Gastrocnemius medialis (tissue), 4 donors: ENCODE measurements at regions not wholly inside any gene's neighbourhood (a gene's known extent, or its start where the extent isn't known, plus 50 kb on each side); places are given as distances from the start of the nearest gene placed in this dataset.

Experiments used
- ATAC-seq, 2 donors: fragments of 150-250 bp; one replicate each; pipeline ENCODE4 v1.9.1; 2016
- DNase-seq, 2 donors: peaks; one replicate each; pipeline ENCODE4 v3.0.0-alpha.2; 2019
- H3K27ac ChIP-seq, 4 donors: fragments of 200-600 bp; sonication (generic); 1 replicate in 1 of 4; 2 replicates in 3 of 4; pipeline ENCODE4 v1.5.1; 2016 to 2018; ENCODE audit warnings: mild to moderate bottlenecking in 2 of 4, moderate library complexity in 1 of 4
- H3K27me3 ChIP-seq, 3 donors: fragments of 200-600 bp; sonication (generic) in 2 of 3; 1 replicate in 1 of 3; 2 replicates in 2 of 3; pipeline versions ENCODE4 v1.5.1 to v1.6.0; 2016 to 2019; ENCODE audit warnings: mild to moderate bottlenecking in 1 of 3, moderate library complexity in 1 of 3
- H3K36me3 ChIP-seq, 2 donors: fragments of 200-600 bp; sonication (generic) in 1 of 2; one replicate each; pipeline ENCODE4 v1.5.1; 2017 to 2018
- H3K4me1 ChIP-seq, 2 donors: fragments of 200-600 bp; sonication (generic) in 1 of 2; one replicate each; pipeline ENCODE4 v1.5.1; 2016 to 2017; ENCODE audit warnings: mild to moderate bottlenecking in 2 of 2
- H3K4me3 ChIP-seq, 4 donors: fragments of 200-600 bp; sonication (generic) in 3 of 4; 1 replicate in 1 of 4; 2 replicates in 3 of 4; pipeline ENCODE4 v1.5.1; 2016 to 2019; ENCODE audit warnings: mild to moderate bottlenecking in 2 of 4
- H3K9me3 ChIP-seq, 3 donors: fragments of 200-600 bp; sonication (generic) in 2 of 3; 1 replicate in 1 of 3; 2 replicates in 2 of 3; pipeline ENCODE4 v1.5.1; 2016 to 2019
- CTCF ChIP-seq, 5 experiments: fragments of 450-650 bp in 3 of 5; fragments of 200-600 bp in 2 of 5; sonication (generic) in 2 of 5; IDR thresholded peaks in 4 of 5; conservative IDR thresholded peaks in 1 of 5; 1 replicate in 4 of 5; 2 replicates in 1 of 5; pipeline ENCODE4 v1.5.1; 2016 to 2019; ENCODE audit warnings: antibody characterized with exemption in 5 of 5, mild to moderate bottlenecking in 3 of 5, moderate library complexity in 3 of 5
- POLR2A ChIP-seq, 2 donors: fragments of 450-650 bp; IDR thresholded peaks; one replicate each; pipeline ENCODE4 v1.6.1; 2017; ENCODE audit warnings: antibody characterized with exemption in 2 of 2, mild to moderate bottlenecking in 2 of 2, moderate library complexity in 2 of 2
- in situ Hi-C, 4 donors: fragments of 200-750 bp; cut with MboI; loops; one replicate each; pipeline versions ENCODE4 v1.15.0 to v1.8.0; 2017; ENCODE audit warnings: low sequenced_read_pairs in 4 of 4
- intact Hi-C: fragments of 100-400 bp; cut with DNase I; formaldehyde crosslinking; loops from one replicate; pipeline ENCODE4 v1.15.1; 2023; ENCODE audit warnings: low total_unique reads

GRCh38 chr17:74019271-74019670 lies 184.2 kb upstream of the RPL38 start:
- no peaks in the 10 kb centered on the region for H3K9me3 ChIP-seq
- TF ChIP-seq CTCF (IDR thresholded peaks at IDR 0.05 in 4 of 5, conservative IDR thresholded peaks at IDR 0.05 in 1 of 5), result no peak
- no peak for TF ChIP-seq POLR2A (IDR thresholded peaks at IDR 0.05)
- in situ Hi-C loops (no loop called here), intact Hi-C loops (no loop called here)
- ATAC-seq (no peak), DNase-seq (no peak)
- no peak overlapping the region for H3K4me3 ChIP-seq
- no peaks in the 10 kb centered on the region for H3K36me3 ChIP-seq
- no peaks in the 10 kb centered on the region for H3K27me3 ChIP-seq
- no peaks in the 10 kb centered on the region for H3K4me1 ChIP-seq
- H3K27ac ChIP-seq, result no peak overlapping the region

GRCh38 chr17:74019860-74020259 lies 183.6 kb upstream of the RPL38 start:
- no peak overlapping the region for H3K27ac ChIP-seq
- H3K9me3 ChIP-seq, result no peaks in the 10 kb centered on the region
- intact Hi-C loops, result no loop called here
- H3K4me1 ChIP-seq, result no peaks in the 10 kb centered on the region
- no peak overlapping the region for H3K4me3 ChIP-seq
- no peak for TF ChIP-seq POLR2A (IDR thresholded peaks at IDR 0.05)
- TF ChIP-seq CTCF (IDR thresholded peaks at IDR 0.05 in 4 of 5, conservative IDR thresholded peaks at IDR 0.05 in 1 of 5), result no peak
- DNase-seq, result no peak
- in situ Hi-C loops, result no loop called here
- no peaks in the 10 kb centered on the region for H3K36me3 ChIP-seq
- no peak for ATAC-seq
- H3K27me3 ChIP-seq, result no peaks in the 10 kb centered on the region

- in situ Hi-C loops (no loop called here), intact Hi-C loops (no loop called here)
- ATAC-seq (no peak), DNase-seq (no peak)
- Histone ChIP-seq H3K27me3 (no peaks in the 10 kb centered on the region), H3K4me3 (no peak overlapping the region), H3K36me3 (no peaks in the 10 kb centered on the region), H3K9me3 (no peaks in the 10 kb centered on the region), H3K27ac (no peak overlapping the region), H3K4me1 (no peaks in the 10 kb centered on the region)
- TF ChIP-seq POLR2A (IDR thresholded peaks at IDR 0.05) (no peak), CTCF (IDR thresholded peaks at IDR 0.05 in 4 of 5, conservative IDR thresholded peaks at IDR 0.05 in 1 of 5) (no peak)
These were observed 183.0 kb upstream of the RPL38 start for GRCh38 chr17:74020522-74020921.

- intact Hi-C loops, result no loop called here
- no peaks in the 10 kb centered on the region for H3K27me3 ChIP-seq
- H3K4me3 ChIP-seq, result no peak overlapping the region
- DNase-seq, result no peak
- no peaks in the 10 kb centered on the region for H3K4me1 ChIP-seq
- no peak overlapping the region for H3K27ac ChIP-seq
- no peaks in the 10 kb centered on the region for H3K36me3 ChIP-seq
- TF ChIP-seq CTCF (IDR thresholded peaks at IDR 0.05 in 4 of 5, conservative IDR thresholded peaks at IDR 0.05 in 1 of 5), result no peak
- no peak for TF ChIP-seq POLR2A (IDR thresholded peaks at IDR 0.05)
- in situ Hi-C loops, result loop anchor here in 1 of 4 donors (25.0 kb wide), 1 partner anchor 88 kb away; no protein-coding TSS in a partner anchor
- no peak for ATAC-seq
- H3K9me3 ChIP-seq, result no peaks in the 10 kb centered on the region
These were observed 178.5 kb upstream of the RPL38 start for GRCh38 chr17:74024871-74025531.

- Histone ChIP-seq H3K4me1 (no peaks in the 10 kb centered on the region), H3K36me3 (no peaks in the 10 kb centered on the region), H3K27ac (no peak overlapping the region), H3K27me3 (peaks cover 0 to 3% (median 0%) of the 10 kb centered on the region in 3 donors), H3K9me3 (no peaks in the 10 kb centered on the region), H3K4me3 (no peak overlapping the region)
- in situ Hi-C loops, result loop anchor here in 1 of 4 donors (25.0 kb wide), 1 partner anchor 90 kb away; no protein-coding TSS in a partner anchor
- ATAC-seq (no peak), DNase-seq (no peak)
- intact Hi-C loops, result no loop called here
- TF ChIP-seq POLR2A (IDR thresholded peaks at IDR 0.05) (no peak), CTCF (IDR thresholded peaks at IDR 0.05 in 4 of 5, conservative IDR thresholded peaks at IDR 0.05 in 1 of 5) (no peak)
These were observed 176.0 kb upstream of the RPL38 start for GRCh38 chr17:74027444-74027843.
